K562 (cell line): ENCODE measurements at regions not wholly inside any gene's neighbourhood (a gene's known extent, or its start where the extent isn't known, plus 50 kb on each side); places are given as distances from the start of the nearest gene placed in this dataset.

Source experiments
- CTCF ChIP-seq, 3 experiments: IDR thresholded peaks in 2 of 3; conservative IDR thresholded peaks in 1 of 3; 2 replicates each; pipeline ENCODE4 v1.5.1; 2011 to 2012; ENCODE audit warnings: low read length in 3 of 3, mild to moderate bottlenecking in 3 of 3, control low read depth in 2 of 3, improper control_type of control experiment in 1 of 3, inconsistent platforms in 1 of 3, low read depth in 1 of 3, mixed read lengths in 1 of 3, moderate library complexity in 1 of 3; ENCODE audit not compliant: insufficient read depth in 2 of 3
- EZH2 ChIP-seq: IDR thresholded peaks from 2 replicates; pipeline ENCODE4 v1.6.1; 2012; ENCODE audit warnings: low read depth, mild to moderate bottlenecking, inconsistent platforms, low read length, borderline replicate concordance
- MAFK ChIP-seq: IDR thresholded peaks from 2 replicates; pipeline ENCODE4 v1.6.1; 2011; ENCODE audit warnings: low read length, improper control_type of control experiment
- POLR2A ChIP-seq: fragments of 450-650 bp; conservative IDR thresholded peaks from 2 replicates; pipeline ENCODE4 v1.6.1; 2016
- ZNF3 ChIP-seq: fragments of 250-450 bp; sonication (Bioruptor Pico); IDR thresholded peaks from 2 replicates; pipeline ENCODE4 v1.5.0; 2021; ENCODE audit warnings: mild to moderate bottlenecking, moderate library complexity

GRCh38 chr7:54877683-54878082 is 118.7 kb upstream of the SEC61G start:
- TF ChIP-seq MAFK = no peak
- TF ChIP-seq EZH2 = no peak
- TF ChIP-seq POLR2A = no peak
- TF ChIP-seq ZNF3 (CRISPR knock-in tag) = no peak
- no peak for TF ChIP-seq CTCF (IDR thresholded peaks at IDR 0.05 in 2 of 3, conservative IDR thresholded peaks at IDR 0.05 in 1 of 3; ENCODE audit: insufficient read depth in 2 of 3, low read depth in 1 of 3, low read length in 3 of 3)
